ENCODE measurements at regions not wholly inside any gene's neighbourhood (a gene's known extent, or its start where the extent isn't known, plus 50 kb on each side); places are given as distances from the start of the nearest gene placed in this dataset.

DNA sequence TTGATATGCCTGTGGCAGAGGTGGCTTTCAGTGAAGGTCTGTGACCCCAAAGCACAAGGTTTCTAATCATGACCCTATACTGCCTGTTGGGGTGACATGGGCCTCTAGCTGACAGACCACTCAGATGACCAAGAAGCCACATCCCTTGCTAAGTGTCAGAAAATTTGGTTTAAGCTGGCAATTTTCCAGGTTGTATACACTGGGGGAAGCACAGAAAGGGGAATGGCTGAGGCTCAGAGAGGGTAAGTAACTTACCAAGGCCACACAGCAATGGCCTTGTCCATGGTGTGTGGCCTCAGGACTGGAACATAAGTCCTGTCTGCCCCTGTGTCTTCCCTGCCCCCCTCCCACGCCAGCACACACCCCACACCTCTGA is 66.9 kb upstream of the PRDM11 start:
- H2AFZ ChIP-seq (ENCODE audit: insufficient read depth, low read depth, low read length, poor library complexity, severe bottlenecking), result peak overlapping the region; percentile 55
- peak overlapping the region; percentile 93 for H3K27ac Mint-ChIP-seq
- intact Hi-C loops (cut with micrococcal nuclease), result no loop called here

More for the DNA sequence above, 66.9 kb upstream of the PRDM11 start:
- Mint-ChIP-seq H3K4me1 (peaks cover 78% of the 10 kb centered on the region), H3K27me3 (no peaks in the 10 kb centered on the region), H3K9me3 (ENCODE audit: insufficient read depth) (no peaks in the 10 kb centered on the region), H3K4me3 (peak overlapping the region; percentile 71)
- DNase-seq, result no peak
- Histone ChIP-seq H3K27ac (ENCODE audit: low read length in 2 of 2) (peak overlapping the region; percentile 65 to 73), H3K4me1 (ENCODE audit: control insufficient read depth in 2 of 2, insufficient read depth in 2 of 2, low read length in 2 of 2) (peaks cover 52 to 70% of the 10 kb centered on the region in 2 donors), H3K9me3 (ENCODE audit: control extremely low read depth in 1 of 3, control insufficient read depth in 2 of 3, insufficient read depth in 1 of 3, low read length in 2 of 3) (peaks cover 0 to 8% (median 3%) of the 10 kb centered on the region in 3 donors), H3K79me2 (ENCODE audit: control insufficient read depth, insufficient read depth, low read length) (no peaks in the 10 kb centered on the region), H3K36me3 (replicated peaks in 1 of 2; ENCODE audit: control extremely low read depth in 1 of 2, control insufficient read depth in 1 of 2, extremely low read depth in 1 of 2, insufficient read depth in 2 of 2, low read length in 1 of 2) (no peaks in the 10 kb centered on the region), H3K4me3 (ENCODE audit: control extremely low read depth in 1 of 5, extremely low read depth in 1 of 5, insufficient read depth in 1 of 5, low read depth in 2 of 5, low read length in 4 of 5) (no peak overlapping the region), H3K27me3 (replicated peaks in 1 of 4; ENCODE audit: control extremely low read depth in 1 of 4, control insufficient read depth in 3 of 4, insufficient read depth in 4 of 4, low read length in 3 of 4) (no peaks in the 10 kb centered on the region), H3K4me2 (replicated peaks; ENCODE audit: low read depth, low read length, poor library complexity, severe bottlenecking) (peak overlapping the region; percentile 68), H4K20me1 (ENCODE audit: control insufficient read depth, insufficient read depth, low read length, poor library complexity, severe bottlenecking) (no peaks in the 10 kb centered on the region), H3K9ac (ENCODE audit: low read length) (no peak overlapping the region)
- ChIA-PET POLR2A (interaction anchor here (0.7 to 2.5 kb wide), 6 partner anchors 9 to 137 kb away, joined by 3 to 9 read pairs (median 6); no protein-coding TSS in a partner anchor), CTCF (interaction anchor here (0.8 to 7.4 kb wide), 10 partner anchors 16 to 153 kb away, joined by 3 to 41 read pairs (median 7); no protein-coding TSS in a partner anchor)
- TF ChIP-seq, protein P1, sequence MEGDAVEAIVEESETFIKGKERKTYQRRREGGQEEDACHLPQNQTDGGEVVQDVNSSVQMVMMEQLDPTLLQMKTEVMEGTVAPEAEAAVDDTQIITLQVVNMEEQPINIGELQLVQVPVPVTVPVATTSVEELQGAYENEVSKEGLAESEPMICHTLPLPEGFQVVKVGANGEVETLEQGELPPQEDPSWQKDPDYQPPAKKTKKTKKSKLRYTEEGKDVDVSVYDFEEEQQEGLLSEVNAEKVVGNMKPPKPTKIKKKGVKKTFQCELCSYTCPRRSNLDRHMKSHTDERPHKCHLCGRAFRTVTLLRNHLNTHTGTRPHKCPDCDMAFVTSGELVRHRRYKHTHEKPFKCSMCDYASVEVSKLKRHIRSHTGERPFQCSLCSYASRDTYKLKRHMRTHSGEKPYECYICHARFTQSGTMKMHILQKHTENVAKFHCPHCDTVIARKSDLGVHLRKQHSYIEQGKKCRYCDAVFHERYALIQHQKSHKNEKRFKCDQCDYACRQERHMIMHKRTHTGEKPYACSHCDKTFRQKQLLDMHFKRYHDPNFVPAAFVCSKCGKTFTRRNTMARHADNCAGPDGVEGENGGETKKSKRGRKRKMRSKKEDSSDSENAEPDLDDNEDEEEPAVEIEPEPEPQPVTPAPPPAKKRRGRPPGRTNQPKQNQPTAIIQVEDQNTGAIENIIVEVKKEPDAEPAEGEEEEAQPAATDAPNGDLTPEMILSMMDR (IDR thresholded peaks at IDR 0.05), result no peak
- TF ChIP-seq EZH2 (IDR thresholded peaks at IDR 0.05; ENCODE audit: borderline replicate concordance, insufficient read depth, low read depth, low read length, poor library complexity, severe bottlenecking), result no peak
- ATAC-seq (ENCODE audit: low read depth), result no peak
- no CpG with 5 or more reads among the region's 1 CpG for WGBS (ENCODE audit: insufficient coverage)
